A549 (cell line): ENCODE measurements at regions not wholly inside any gene's neighbourhood (a gene's known extent, or its start where the extent isn't known, plus 50 kb on each side); places are given as distances from the start of the nearest gene placed in this dataset.

ENCODE experiments used
- ATAC-seq, 2 experiments: fragments of 200-7000 bp in 1 of 2; fragments of >200 bp in 1 of 2; cut with Nextera tagmentation in 1 of 2; cut with Tn5 transposase in 1 of 2; 3 replicates each; pipeline versions ENCODE4 v1.8.0 to v1.9.1; 2018 to 2020; ENCODE audit warnings: mild to moderate bottlenecking in 1 of 2, moderate library complexity in 1 of 2
- CTCF ChIA-PET: fragments of 300-600 bp; sonication (Branson Sonifier 250); formaldehyde crosslinking; extraction: SDS; loops from one replicate; lab custom pipeline; 2021; ENCODE audit warnings: antibody characterized with exemption, inconsistent platforms; lab: Yijun Ruan, JAX
- POLR2A ChIA-PET: fragments of 350-600 bp; formaldehyde crosslinking; extraction: SDS; loops from one replicate; lab custom pipeline; 2021; ENCODE audit warnings: antibody characterized with exemption, inconsistent platforms; lab: Yijun Ruan, JAX
- DNase-seq, 2 experiments: peaks; one replicate each; pipeline versions ENCODE4 v3.0.0 to v3.0.0-alpha.2; 2011 to 2016; ENCODE audit warnings: low read depth in 1 of 2, low spot score in 1 of 2
- FAIRE-seq: peaks from 2 replicates; lab custom pipeline; 2011; peaks lifted over from hg19 to GRCh38; lab: Jason Lieb, UNC
- H3K27ac ChIP-seq, 2 experiments: fragments of >200 bp; sonication (Bioruptor Twin); formaldehyde crosslinking; 3 replicates each; pipeline ENCODE4 v1.5.1; 2016 to 2017
- H3K4me1 ChIP-seq: fragments of >200 bp; sonication (Bioruptor Twin); formaldehyde crosslinking; 3 replicates; pipeline ENCODE4 v1.6.1; 2016
- H3K4me2 ChIP-seq: fragments of >200 bp; sonication (Bioruptor Twin); formaldehyde crosslinking; 3 replicates; pipeline ENCODE4 v1.6.1; 2016
- H3K4me3 ChIP-seq: fragments of >200 bp; sonication (Bioruptor Twin); formaldehyde crosslinking; 3 replicates; pipeline ENCODE4 v1.5.1; 2016
- H3K9me3 ChIP-seq: fragments of >200 bp; sonication (Bioruptor Twin); formaldehyde crosslinking; 3 replicates; pipeline ENCODE4 v1.6.1; 2016
- CBX8 ChIP-seq: fragments of 200-600 bp; sonication (generic); IDR thresholded peaks from 2 replicates; pipeline ENCODE4 v1.6.1; 2016
- CHD2 ChIP-seq: fragments of 150-350 bp; IDR thresholded peaks from 2 replicates; pipeline ENCODE4 v1.6.1; 2014; ENCODE audit warnings: low read length; ENCODE audit not compliant: partially characterized antibody
- ESRRA ChIP-seq: fragments of 150-350 bp; IDR thresholded peaks from 2 replicates; pipeline ENCODE4 v1.6.1; 2014; ENCODE audit warnings: mild to moderate bottlenecking, low read length, borderline replicate concordance
- FOSB ChIP-seq: fragments of 250-450 bp; sonication (Bioruptor Pico); IDR thresholded peaks from 2 replicates; pipeline ENCODE4 v1.5.0; 2020; ENCODE audit warnings: mild to moderate bottlenecking, moderate library complexity
- HDAC2 ChIP-seq: fragments of 200-600 bp; sonication (generic); IDR thresholded peaks from 2 replicates; pipeline ENCODE4 v1.6.1; 2016
- HOXA7 ChIP-seq: fragments of 250-450 bp; sonication (Bioruptor Pico); IDR thresholded peaks from 2 replicates; pipeline ENCODE4 v1.5.0; 2020; ENCODE audit warnings: mild to moderate bottlenecking, moderate library complexity
- MAFK ChIP-seq: fragments of 450-650 bp; IDR thresholded peaks from 2 replicates; pipeline ENCODE4 v1.6.1; 2014; ENCODE audit not compliant: partially characterized antibody
- NFE2L2 ChIP-seq: fragments of 150-350 bp; conservative IDR thresholded peaks from 2 replicates; pipeline ENCODE4 v1.6.1; 2014; ENCODE audit warnings: low read length
- NPAS2 ChIP-seq: fragments of 250-450 bp; sonication (Bioruptor Pico); IDR thresholded peaks from 2 replicates; pipeline ENCODE4 v1.8.0; 2022; ENCODE audit warnings: mild to moderate bottlenecking, moderate library complexity, borderline replicate concordance
- POLR2A ChIP-seq: IDR thresholded peaks from 2 replicates; pipeline ENCODE4 v1.6.1; 2012; ENCODE audit warnings: mild to moderate bottlenecking, low read length
- POLR2AphosphoS2 ChIP-seq: conservative IDR thresholded peaks from 2 replicates; pipeline ENCODE4 v1.6.1; 2012; ENCODE audit warnings: low read length, improper control_type of control experiment, inconsistent platforms
- RAD21 ChIP-seq, 2 experiments: fragments of >200 bp in 1 of 2; sonication (Bioruptor Twin) in 1 of 2; formaldehyde crosslinking in 1 of 2; IDR thresholded peaks in 1 of 2; conservative IDR thresholded peaks in 1 of 2; 2 replicates in 1 of 2; 3 replicates in 1 of 2; pipeline ENCODE4 v1.6.1; 2012 to 2018; ENCODE audit warnings: inconsistent platforms in 1 of 2
- RARB ChIP-seq: fragments of 250-450 bp; sonication (Bioruptor Pico); IDR thresholded peaks from 2 replicates; pipeline ENCODE4 v1.8.0; 2021; ENCODE audit warnings: mild to moderate bottlenecking, moderate library complexity
- SREBF2 ChIP-seq: fragments of 450-650 bp; IDR thresholded peaks from 2 replicates; pipeline ENCODE4 v1.6.1; 2014; ENCODE audit warnings: mild to moderate bottlenecking, moderate library complexity
- ZC3H11A ChIP-seq: fragments of 450-650 bp; IDR thresholded peaks from 2 replicates; pipeline ENCODE4 v1.6.1; 2014; ENCODE audit warnings: antibody characterized with exemption, mild to moderate bottlenecking
- WGBS: methylation state at CpG from one replicate; pipeline ENCODE4 v1.1.6; 2017; ENCODE audit errors: missing lambda C conversion rate; 5-methylcytosine and 5-hydroxymethylcytosine counted together
- TF ChIP-seq, protein P1 (sequence below): fragments of 450-650 bp; IDR thresholded peaks from 2 replicates; pipeline ENCODE4 v1.6.1; 2014; ENCODE audit warnings: antibody characterized with exemption
- TF ChIP-seq, protein P2 (sequence below): fragments of 200-600 bp; sonication (generic); IDR thresholded peaks from 2 replicates; pipeline ENCODE4 v1.6.1; 2016; ENCODE audit warnings: antibody characterized with exemption, mild to moderate bottlenecking, moderate library complexity
- TF ChIP-seq, protein P3 (sequence below): fragments of >200 bp; sonication (Bioruptor Twin); formaldehyde crosslinking; IDR thresholded peaks from 3 replicates; pipeline ENCODE4 v1.5.1; 2016
- TF ChIP-seq, protein P4 (sequence below): fragments of >200 bp; sonication (Bioruptor Twin); formaldehyde crosslinking; IDR thresholded peaks from 3 replicates; pipeline ENCODE4 v1.6.1; 2016

DNA sequence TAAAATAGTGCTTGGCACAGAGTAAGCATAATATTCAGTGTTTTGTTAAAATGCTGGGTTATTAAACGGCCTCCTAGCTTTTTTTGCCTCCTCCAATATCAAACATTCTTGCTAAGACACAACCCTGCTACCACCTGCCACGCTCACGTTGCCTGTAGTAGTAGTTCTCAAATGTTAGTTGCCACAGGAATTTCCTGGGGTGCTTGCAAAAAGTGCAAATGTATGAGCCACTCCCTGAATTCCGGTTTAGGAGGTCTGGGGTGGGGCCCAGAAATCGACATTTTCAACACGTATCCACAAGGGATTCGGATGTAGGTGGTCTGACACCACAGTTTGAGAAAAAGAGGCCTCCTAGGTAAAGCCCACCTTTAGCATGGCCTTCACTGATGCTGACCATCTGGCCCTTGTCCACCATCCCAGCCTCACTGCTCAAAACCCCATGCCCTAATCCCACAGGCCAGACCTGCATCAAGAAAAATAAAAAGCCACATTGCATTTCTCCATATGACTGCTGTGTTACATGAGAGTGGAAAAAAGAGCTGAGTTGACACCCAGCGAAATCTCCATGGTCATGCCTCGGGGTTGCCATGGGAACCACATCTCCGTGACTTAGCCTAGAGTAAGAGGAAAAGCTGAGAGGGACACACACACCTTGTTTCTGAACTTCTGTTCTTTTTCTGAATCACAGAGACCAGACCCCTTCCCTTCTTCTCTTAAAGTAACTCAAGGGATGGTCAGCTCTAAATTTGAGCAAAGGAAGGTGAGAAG is 116.4 kb upstream of the HES1 start:
- TF ChIP-seq MAFK = peak; percentile 11
- no peak for TF ChIP-seq NPAS2 (CRISPR knock-in tag)
- TF ChIP-seq, all 56 proteins: peak for 1
- no peaks in the 10 kb centered on the region for H3K9me3 ChIP-seq
- FAIRE-seq (no peak), ATAC-seq (no peak), DNase-seq (no peak)
- H3K27ac ChIP-seq = no peak overlapping the region
- POLR2A ChIA-PET = interaction anchor here (0.8 kb wide), 1 partner anchor 13 kb away, joined by 3 read pairs; no protein-coding TSS in a partner anchor
- 0 out of 3 replicates have a peak, but pooled peaks cover 2% of the 10 kb centered on the region for H3K4me1 ChIP-seq
- H3K4me3 ChIP-seq = no peak overlapping the region
- H3K4me2 ChIP-seq = no peak overlapping the region
- 74% methylated on average over 10 of the region's 10 CpGs for WGBS
- CTCF ChIA-PET = no interaction called here

DNA sequence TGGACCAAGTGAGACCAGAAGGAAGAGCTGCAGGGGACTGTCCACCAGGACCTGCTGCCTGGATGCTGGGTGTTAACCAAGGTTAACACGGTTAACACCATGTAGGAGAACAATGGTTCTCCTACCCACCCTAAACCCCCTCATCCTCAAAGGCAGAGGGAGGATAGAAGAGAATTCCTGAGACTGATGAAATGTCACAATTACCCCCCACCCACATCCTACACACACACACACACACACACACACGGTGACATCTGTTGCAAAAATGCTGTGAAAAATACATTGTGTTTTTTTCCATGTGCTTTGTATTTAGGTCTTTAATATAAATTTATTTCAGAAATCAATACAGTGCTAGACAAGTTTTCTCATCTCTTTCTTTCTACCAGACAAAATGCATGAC is 113.9 kb upstream of the HES1 start:
- ChIA-PET POLR2A (interaction anchor here (1.0 kb wide), 1 partner anchor 112 kb away, joined by 5 read pairs; no protein-coding TSS in a partner anchor), CTCF (no interaction called here)
- no peak overlapping the region for H3K4me3 ChIP-seq
- no peak for FAIRE-seq
- ATAC-seq = no peak
- H3K4me1 ChIP-seq = 0 out of 3 replicates have a peak, but pooled peaks cover 2% of the 10 kb centered on the region
- TF ChIP-seq ESRRA (no peak), NFE2L2 (no peak), HOXA7 (CRISPR knock-in tag) (no peak), HDAC2 (no peak), RAD21 (conservative IDR thresholded peaks at IDR 0.05 in 1 of 2, IDR thresholded peaks at IDR 0.05 in 1 of 2) (no peak), FOSB (CRISPR knock-in tag) (no peak), CBX8 (no peak), SREBF2 (no peak), RARB (CRISPR knock-in tag) (no peak), POLR2AphosphoS2 (no peak), ZC3H11A (no peak), CHD2 (no peak), POLR2A (no peak)
- TF ChIP-seq, protein P1, sequence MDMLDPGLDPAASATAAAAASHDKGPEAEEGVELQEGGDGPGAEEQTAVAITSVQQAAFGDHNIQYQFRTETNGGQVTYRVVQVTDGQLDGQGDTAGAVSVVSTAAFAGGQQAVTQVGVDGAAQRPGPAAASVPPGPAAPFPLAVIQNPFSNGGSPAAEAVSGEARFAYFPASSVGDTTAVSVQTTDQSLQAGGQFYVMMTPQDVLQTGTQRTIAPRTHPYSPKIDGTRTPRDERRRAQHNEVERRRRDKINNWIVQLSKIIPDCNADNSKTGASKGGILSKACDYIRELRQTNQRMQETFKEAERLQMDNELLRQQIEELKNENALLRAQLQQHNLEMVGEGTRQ = no peak
- TF ChIP-seq, protein P2, sequence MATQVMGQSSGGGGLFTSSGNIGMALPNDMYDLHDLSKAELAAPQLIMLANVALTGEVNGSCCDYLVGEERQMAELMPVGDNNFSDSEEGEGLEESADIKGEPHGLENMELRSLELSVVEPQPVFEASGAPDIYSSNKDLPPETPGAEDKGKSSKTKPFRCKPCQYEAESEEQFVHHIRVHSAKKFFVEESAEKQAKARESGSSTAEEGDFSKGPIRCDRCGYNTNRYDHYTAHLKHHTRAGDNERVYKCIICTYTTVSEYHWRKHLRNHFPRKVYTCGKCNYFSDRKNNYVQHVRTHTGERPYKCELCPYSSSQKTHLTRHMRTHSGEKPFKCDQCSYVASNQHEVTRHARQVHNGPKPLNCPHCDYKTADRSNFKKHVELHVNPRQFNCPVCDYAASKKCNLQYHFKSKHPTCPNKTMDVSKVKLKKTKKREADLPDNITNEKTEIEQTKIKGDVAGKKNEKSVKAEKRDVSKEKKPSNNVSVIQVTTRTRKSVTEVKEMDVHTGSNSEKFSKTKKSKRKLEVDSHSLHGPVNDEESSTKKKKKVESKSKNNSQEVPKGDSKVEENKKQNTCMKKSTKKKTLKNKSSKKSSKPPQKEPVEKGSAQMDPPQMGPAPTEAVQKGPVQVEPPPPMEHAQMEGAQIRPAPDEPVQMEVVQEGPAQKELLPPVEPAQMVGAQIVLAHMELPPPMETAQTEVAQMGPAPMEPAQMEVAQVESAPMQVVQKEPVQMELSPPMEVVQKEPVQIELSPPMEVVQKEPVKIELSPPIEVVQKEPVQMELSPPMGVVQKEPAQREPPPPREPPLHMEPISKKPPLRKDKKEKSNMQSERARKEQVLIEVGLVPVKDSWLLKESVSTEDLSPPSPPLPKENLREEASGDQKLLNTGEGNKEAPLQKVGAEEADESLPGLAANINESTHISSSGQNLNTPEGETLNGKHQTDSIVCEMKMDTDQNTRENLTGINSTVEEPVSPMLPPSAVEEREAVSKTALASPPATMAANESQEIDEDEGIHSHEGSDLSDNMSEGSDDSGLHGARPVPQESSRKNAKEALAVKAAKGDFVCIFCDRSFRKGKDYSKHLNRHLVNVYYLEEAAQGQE = no peak
- TF ChIP-seq, protein P3, sequence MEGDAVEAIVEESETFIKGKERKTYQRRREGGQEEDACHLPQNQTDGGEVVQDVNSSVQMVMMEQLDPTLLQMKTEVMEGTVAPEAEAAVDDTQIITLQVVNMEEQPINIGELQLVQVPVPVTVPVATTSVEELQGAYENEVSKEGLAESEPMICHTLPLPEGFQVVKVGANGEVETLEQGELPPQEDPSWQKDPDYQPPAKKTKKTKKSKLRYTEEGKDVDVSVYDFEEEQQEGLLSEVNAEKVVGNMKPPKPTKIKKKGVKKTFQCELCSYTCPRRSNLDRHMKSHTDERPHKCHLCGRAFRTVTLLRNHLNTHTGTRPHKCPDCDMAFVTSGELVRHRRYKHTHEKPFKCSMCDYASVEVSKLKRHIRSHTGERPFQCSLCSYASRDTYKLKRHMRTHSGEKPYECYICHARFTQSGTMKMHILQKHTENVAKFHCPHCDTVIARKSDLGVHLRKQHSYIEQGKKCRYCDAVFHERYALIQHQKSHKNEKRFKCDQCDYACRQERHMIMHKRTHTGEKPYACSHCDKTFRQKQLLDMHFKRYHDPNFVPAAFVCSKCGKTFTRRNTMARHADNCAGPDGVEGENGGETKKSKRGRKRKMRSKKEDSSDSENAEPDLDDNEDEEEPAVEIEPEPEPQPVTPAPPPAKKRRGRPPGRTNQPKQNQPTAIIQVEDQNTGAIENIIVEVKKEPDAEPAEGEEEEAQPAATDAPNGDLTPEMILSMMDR = no peak
- TF ChIP-seq, protein P4, sequence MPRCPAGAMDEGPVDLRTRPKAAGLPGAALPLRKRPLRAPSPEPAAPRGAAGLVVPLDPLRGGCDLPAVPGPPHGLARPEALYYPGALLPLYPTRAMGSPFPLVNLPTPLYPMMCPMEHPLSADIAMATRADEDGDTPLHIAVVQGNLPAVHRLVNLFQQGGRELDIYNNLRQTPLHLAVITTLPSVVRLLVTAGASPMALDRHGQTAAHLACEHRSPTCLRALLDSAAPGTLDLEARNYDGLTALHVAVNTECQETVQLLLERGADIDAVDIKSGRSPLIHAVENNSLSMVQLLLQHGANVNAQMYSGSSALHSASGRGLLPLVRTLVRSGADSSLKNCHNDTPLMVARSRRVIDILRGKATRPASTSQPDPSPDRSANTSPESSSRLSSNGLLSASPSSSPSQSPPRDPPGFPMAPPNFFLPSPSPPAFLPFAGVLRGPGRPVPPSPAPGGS = no peak
- H3K9me3 ChIP-seq = no peaks in the 10 kb centered on the region
- no peak for DNase-seq
- H3K27ac ChIP-seq = no peak overlapping the region
- WGBS = 78% methylated on average over 2 of the region's 2 CpGs
- H3K4me2 ChIP-seq = no peak overlapping the region
